A673 (cell line): ENCODE measurements at regions not wholly inside any gene's neighbourhood (a gene's known extent, or its start where the extent isn't known, plus 50 kb on each side); places are given as distances from the start of the nearest gene placed in this dataset.

Source experiments
- BruUV-seq: library from RNA; stranded (reverse); fragments of 400-500 nt; replicated peaks from 2 replicates; lab custom pipeline; 2021; lab: Mats Ljungman, UMichigan
- CTCF ChIA-PET: fragments of 300-600 bp; sonication (Branson Sonifier 250); formaldehyde crosslinking; loops from one replicate; lab custom pipeline; 2022; ENCODE audit warnings: antibody characterized with exemption; lab: Charles Lee
- POLR2A ChIA-PET: fragments of 300-600 bp; sonication (Branson Sonifier 250); formaldehyde crosslinking; loops from one replicate; lab custom pipeline; 2022; ENCODE audit warnings: antibody characterized with exemption; ENCODE audit not compliant: low non-redundant PET; lab: Charles Lee
- DNase-seq: peaks from one replicate; pipeline ENCODE4 v3.0.0-alpha.2; 2015; ENCODE audit warnings: low spot score
- H3K27ac ChIP-seq: fragments of 200-600 bp; sonication (generic); 2 replicates; pipeline ENCODE4 v1.5.1; 2016; ENCODE audit warnings: mixed run types, low read depth, mild to moderate bottlenecking, mixed read lengths, antibody characterized with exemption, low read length; ENCODE audit not compliant: poor library complexity, severe bottlenecking
- H3K27me3 ChIP-seq: fragments of 200-600 bp; sonication (generic); replicated peaks from 2 replicates; pipeline ENCODE4 v1.6.1; 2017; ENCODE audit warnings: mixed run types, low read depth, mild to moderate bottlenecking, mixed read lengths, antibody characterized with exemption, low read length; ENCODE audit not compliant: insufficient read depth, poor library complexity
- H3K36me3 ChIP-seq: fragments of 200-600 bp; sonication (generic); 2 replicates; pipeline ENCODE4 v1.6.1; 2016; ENCODE audit warnings: mixed run types, mild to moderate bottlenecking, mixed read lengths, antibody characterized with exemption, low read length; ENCODE audit not compliant: insufficient read depth, poor library complexity, severe bottlenecking
- H3K4me1 ChIP-seq: fragments of 200-600 bp; sonication (generic); 2 replicates; pipeline ENCODE4 v1.6.1; 2017; ENCODE audit warnings: mixed run types, mild to moderate bottlenecking, mixed read lengths, antibody characterized with exemption, low read length; ENCODE audit not compliant: insufficient read depth, poor library complexity, severe bottlenecking
- H3K4me3 ChIP-seq: fragments of 200-600 bp; sonication (generic); 2 replicates; pipeline ENCODE4 v1.5.1; 2016; ENCODE audit warnings: low read depth, mixed run types, mild to moderate bottlenecking, mixed read lengths, low read length; ENCODE audit not compliant: poor library complexity, severe bottlenecking
- H3K9me3 ChIP-seq: fragments of 200-600 bp; sonication (generic); 2 replicates; pipeline ENCODE4 v1.6.1; 2016; ENCODE audit warnings: mixed run types, low read depth, mild to moderate bottlenecking, mixed read lengths, antibody characterized with exemption, low read length; ENCODE audit not compliant: poor library complexity, severe bottlenecking
- CTCF ChIP-seq: fragments of 300-800, 200-600 bp; sonication (generic); conservative IDR thresholded peaks from 2 replicates; pipeline ENCODE4 v1.5.1; 2017; ENCODE audit warnings: low read depth, mild to moderate bottlenecking, antibody characterized with exemption, low read length, moderate library complexity, mixed read lengths
- EZH2 ChIP-seq: fragments of 200-600 bp; sonication (generic); IDR thresholded peaks from 2 replicates; pipeline ENCODE4 v1.6.1; 2017; ENCODE audit warnings: borderline replicate concordance, low read depth, mild to moderate bottlenecking, mixed read lengths, antibody characterized with exemption, low read length; ENCODE audit not compliant: poor library complexity, severe bottlenecking
- intact Hi-C: fragments of 100-400 bp; cut with micrococcal nuclease; formaldehyde crosslinking; loops from one replicate; pipeline ENCODE4 v1.10.0; 2022; ENCODE audit not compliant: unreplicated experiment

- BruUV-seq = no TSS peak
- ChIA-PET POLR2A (no interaction called here), CTCF (no interaction called here)
- H3K4me1 ChIP-seq = no peaks in the 10 kb centered on the region
- intact Hi-C loops = no loop called here
- no peak overlapping the region for H3K27ac ChIP-seq
- no peak overlapping the region for H3K4me3 ChIP-seq
- H3K9me3 ChIP-seq = no peaks in the 10 kb centered on the region
- no peaks in the 10 kb centered on the region for H3K27me3 ChIP-seq
- no peaks in the 10 kb centered on the region for H3K36me3 ChIP-seq
- TF ChIP-seq CTCF = no peak
- no peak for TF ChIP-seq EZH2
- DNase-seq = no peak
These were observed 59.8 kb upstream of the NTRK2 start for GRCh38 chr9:84609779-84610178.

- TF ChIP-seq CTCF = no peak
- no peak for TF ChIP-seq EZH2
- Histone ChIP-seq H3K27ac (no peak overlapping the region), H3K4me3 (no peak overlapping the region), H3K36me3 (no peaks in the 10 kb centered on the region), H3K4me1 (no peaks in the 10 kb centered on the region), H3K27me3 (peaks cover 6% of the 10 kb centered on the region), H3K9me3 (no peaks in the 10 kb centered on the region)
- intact Hi-C loops = no loop called here
- CTCF ChIA-PET = no interaction called here
- POLR2A ChIA-PET = no interaction called here
- no peak for DNase-seq
- no TSS peak for BruUV-seq
These were observed 56.1 kb upstream of the NTRK2 start for GRCh38 chr9:84613431-84613830.

GRCh38 chr9:84615544-84615943 is 54.0 kb upstream of the NTRK2 start:
- ChIA-PET POLR2A (no interaction called here), CTCF (no interaction called here)
- Histone ChIP-seq H3K4me3 (no peak overlapping the region), H3K4me1 (no peaks in the 10 kb centered on the region), H3K36me3 (no peaks in the 10 kb centered on the region), H3K9me3 (no peaks in the 10 kb centered on the region), H3K27me3 (peaks cover 6% of the 10 kb centered on the region), H3K27ac (no peak overlapping the region)
- no peak for DNase-seq
- TF ChIP-seq EZH2 (no peak), CTCF (no peak)
- BruUV-seq = no TSS peak
- intact Hi-C loops = no loop called here
